CD14-positive monocyte (primary cell): ENCODE measurements at regions not wholly inside any gene's neighbourhood (a gene's known extent, or its start where the extent isn't known, plus 50 kb on each side); places are given as distances from the start of the nearest gene placed in this dataset.

Experiments
- DNase-seq, 3 donors: peaks; one replicate each; pipeline ENCODE4 v3.0.0-alpha.2; 2011 to 2022
- H2AFZ ChIP-seq: 2 replicates; pipeline ENCODE4 v1.6.0; 2012; ENCODE audit warnings: mild to moderate bottlenecking, low read depth, low read length, inconsistent platforms; ENCODE audit not compliant: insufficient read depth, poor library complexity, severe bottlenecking
- H3K27ac ChIP-seq, 2 donors: 1 replicate in 1 of 2; 2 replicates in 1 of 2; pipeline ENCODE4 v1.5.1; 2012 to 2013; ENCODE audit warnings: low read length in 2 of 2, control low read depth in 1 of 2, inconsistent platforms in 1 of 2, low read depth in 1 of 2, mild to moderate bottlenecking in 1 of 2
- H3K27me3 ChIP-seq, 2 donors: one replicate each; pipeline versions ENCODE4 v1.6.0 to v1.6.1; 2011 to 2013; ENCODE audit warnings: low read length in 2 of 2; ENCODE audit not compliant: control insufficient read depth in 2 of 2, insufficient read depth in 2 of 2
- H3K36me3 ChIP-seq, 2 donors: replicated peaks in 1 of 2; 1 replicate in 1 of 2; 2 replicates in 1 of 2; pipeline versions ENCODE4 v1.5.1 to v1.6.1; 2012 to 2013; ENCODE audit warnings: low read length in 2 of 2, control low read depth in 1 of 2, inconsistent platforms in 1 of 2, mild to moderate bottlenecking in 1 of 2; ENCODE audit not compliant: insufficient read depth in 2 of 2, control insufficient read depth in 1 of 2
- H3K4me1 ChIP-seq, 2 donors: 1 replicate in 1 of 2; 2 replicates in 1 of 2; pipeline versions ENCODE4 v1.5.1 to v1.6.1; 2012 to 2013; ENCODE audit warnings: low read length in 2 of 2, control low read depth in 1 of 2, inconsistent platforms in 1 of 2, mild to moderate bottlenecking in 1 of 2, moderate library complexity in 1 of 2; ENCODE audit not compliant: insufficient read depth in 2 of 2, control insufficient read depth in 1 of 2
- H3K4me2 ChIP-seq: replicated peaks from 2 replicates; pipeline ENCODE3; 2012; ENCODE audit warnings: low read length, moderate library complexity, mild to moderate bottlenecking; ENCODE audit not compliant: poor library complexity, severe bottlenecking; ENCODE audit errors: extremely low read depth
- H3K4me3 ChIP-seq, 3 experiments: fragments of 200-600 bp in 1 of 3; sonication (generic) in 1 of 3; replicated peaks in 1 of 3; 1 replicate in 2 of 3; 2 replicates in 1 of 3; pipeline ENCODE4 v1.5.1; 2011 to 2013; ENCODE audit warnings: low read length in 3 of 3, mild to moderate bottlenecking in 3 of 3, control low read depth in 2 of 3, low read depth in 2 of 3, inconsistent platforms in 1 of 3, moderate library complexity in 1 of 3
- H3K79me2 ChIP-seq: 2 replicates; pipeline ENCODE4 v1.6.0; 2012; ENCODE audit warnings: mild to moderate bottlenecking, control low read depth, inconsistent platforms, low read length, moderate library complexity; ENCODE audit not compliant: insufficient read depth
- H3K9ac ChIP-seq: 2 replicates; pipeline ENCODE4 v1.6.0; 2017; ENCODE audit warnings: low read length, mild to moderate bottlenecking; ENCODE audit not compliant: insufficient read depth, poor library complexity, severe bottlenecking
- H3K9me3 ChIP-seq, 2 donors: replicated peaks in 1 of 2; 1 replicate in 1 of 2; 2 replicates in 1 of 2; pipeline versions ENCODE4 v1.5.1 to v1.6.1; 2012 to 2013; ENCODE audit warnings: low read length in 2 of 2, control low read depth in 1 of 2; ENCODE audit not compliant: control insufficient read depth in 1 of 2, insufficient read depth in 1 of 2
- H4K20me1 ChIP-seq: 2 replicates; pipeline ENCODE4 v1.6.0; 2012; ENCODE audit warnings: mild to moderate bottlenecking, low read length, control low read depth, moderate library complexity; ENCODE audit not compliant: insufficient read depth
- H3K27ac Mint-ChIP-seq, 7 donors: one replicate each; pipeline ENCODE4 v1.8.0; 2020; ENCODE audit warnings: mild to moderate bottlenecking in 7 of 7, mixed read lengths in 7 of 7, moderate library complexity in 6 of 7, inconsistent platforms in 2 of 7
- H3K27me3 Mint-ChIP-seq, 3 donors: one replicate each; pipeline ENCODE4 v1.8.0; 2021 to 2022; ENCODE audit warnings: low read depth in 3 of 3, mild to moderate bottlenecking in 3 of 3, mixed read lengths in 3 of 3, moderate library complexity in 3 of 3, inconsistent platforms in 1 of 3
- H3K36me3 Mint-ChIP-seq, 2 donors: one replicate each; pipeline ENCODE4 v1.8.0; 2020; ENCODE audit warnings: mixed read lengths in 2 of 2, inconsistent platforms in 1 of 2, mild to moderate bottlenecking in 1 of 2
- H3K4me1 Mint-ChIP-seq: one replicate; pipeline ENCODE4 v1.8.0; 2020; ENCODE audit warnings: mild to moderate bottlenecking, mixed read lengths
- H3K4me3 Mint-ChIP-seq, 2 donors: one replicate each; pipeline ENCODE4 v1.8.0; 2020; ENCODE audit warnings: mild to moderate bottlenecking in 2 of 2, mixed read lengths in 2 of 2, moderate library complexity in 1 of 2
- H3K9me3 Mint-ChIP-seq, 7 donors: one replicate each; pipeline ENCODE4 v1.8.0; 2020 to 2022; ENCODE audit warnings: mixed read lengths in 7 of 7, mild to moderate bottlenecking in 6 of 7, moderate library complexity in 6 of 7, inconsistent platforms in 2 of 7
- CTCF ChIP-seq: fragments of 200-600 bp; IDR thresholded peaks from one replicate; pipeline ENCODE4 v1.8.0; 2022; ENCODE audit warnings: antibody characterized with exemption, mild to moderate bottlenecking
- WGBS: methylation state at CpG from one replicate; pipeline ENCODE4 v1.1.5; 2013; ENCODE audit warnings: missing lambda C conversion rate; ENCODE audit not compliant: insufficient coverage; 5-methylcytosine and 5-hydroxymethylcytosine counted together
- intact Hi-C, 2 donors: fragments of 100-400 bp; cut with micrococcal nuclease; formaldehyde crosslinking; loops; one replicate each; pipeline versions ENCODE4 v1.15.0 to v1.15.1; 2023

- Histone ChIP-seq H3K27ac (no peak overlapping the region), H2AFZ (no peak overlapping the region), H3K79me2 (no peaks in the 10 kb centered on the region), H3K4me1 (no peaks in the 10 kb centered on the region), H3K9me3 (peaks cover 5 to 6% of the 10 kb centered on the region in 2 donors), H3K4me2 (no peak overlapping the region), H4K20me1 (no peaks in the 10 kb centered on the region), H3K36me3 (no peaks in the 10 kb centered on the region), H3K9ac (no peak overlapping the region), H3K4me3 (no peak overlapping the region), H3K27me3 (no peaks in the 10 kb centered on the region)
- H3K9me3 Mint-ChIP-seq: peaks cover 0 to 13% (median 4%) of the 10 kb centered on the region in 7 donors
- no peaks in the 10 kb centered on the region for H3K27me3 Mint-ChIP-seq
- H3K27ac Mint-ChIP-seq: no peak overlapping the region
- DNase-seq: no peak
- no peaks in the 10 kb centered on the region for H3K4me1 Mint-ChIP-seq
- intact Hi-C loops: no loop called here
- WGBS: 82% methylated on average over 1 of the region's 2 CpGs
- H3K4me3 Mint-ChIP-seq: no peak overlapping the region
- TF ChIP-seq CTCF: no peak
- H3K36me3 Mint-ChIP-seq: no peaks in the 10 kb centered on the region
Measured at GRCh38 chr6:63154535-63154934, 56.7 kb upstream of the FKBP1C start.
